SU-DHL-6 (cell line): ENCODE measurements at regions not wholly inside any gene's neighbourhood (a gene's known extent, or its start where the extent isn't known, plus 50 kb on each side); places are given as distances from the start of the nearest gene placed in this dataset.

ENCODE experiments used
- H2AFZ ChIP-seq: fragments of 200-600 bp; sonication (generic); 2 replicates; pipeline ENCODE4 v1.6.1; 2014; ENCODE audit warnings: low read depth, mild to moderate bottlenecking, moderate library complexity, mixed read lengths, antibody characterized with exemption, low read length; ENCODE audit not compliant: severe bottlenecking
- H3F3A ChIP-seq: fragments of 200-600 bp; shearing (Covaris generic); 2 replicates; pipeline ENCODE4 v1.6.0; 2016; ENCODE audit warnings: antibody characterized with exemption, mild to moderate bottlenecking; ENCODE audit not compliant: insufficient read depth
- H3K27ac ChIP-seq: fragments of 200-600 bp; sonication (generic); 2 replicates; pipeline ENCODE4 v1.5.1; 2016; ENCODE audit warnings: low read depth, mild to moderate bottlenecking, low read length, moderate library complexity, mixed read lengths
- H3K27me3 ChIP-seq: fragments of 200-600 bp; sonication (generic), shearing (Covaris generic); 2 replicates; pipeline ENCODE4 v1.6.0; 2014; ENCODE audit warnings: mild to moderate bottlenecking, low read length
- H3K36me3 ChIP-seq: fragments of 200-600 bp; sonication (generic); 2 replicates; pipeline ENCODE4 v1.6.1; 2014; ENCODE audit warnings: mild to moderate bottlenecking, low read length, mixed read lengths
- H3K4me2 ChIP-seq: fragments of 300-600, 200-600 bp; shearing (Covaris generic), sonication (generic); 2 replicates; pipeline ENCODE4 v1.6.0; 2014; ENCODE audit warnings: low read length, low read depth, mild to moderate bottlenecking; ENCODE audit not compliant: poor library complexity, severe bottlenecking
- H3K4me3 ChIP-seq: fragments of 200-600 bp; sonication (generic); 2 replicates; pipeline ENCODE4 v1.5.1; 2014; ENCODE audit warnings: antibody characterized with exemption, low read length, mild to moderate bottlenecking, mixed read lengths; ENCODE audit not compliant: insufficient read depth, poor library complexity, severe bottlenecking
- H3K79me2 ChIP-seq: fragments of 200-600 bp; sonication (generic); 2 replicates; pipeline ENCODE4 v1.6.1; 2014; ENCODE audit warnings: mild to moderate bottlenecking, low read length, moderate library complexity; ENCODE audit not compliant: insufficient read depth
- H3K9ac ChIP-seq: fragments of 200-600 bp; sonication (generic); 2 replicates; pipeline ENCODE4 v1.7.0; 2014; ENCODE audit warnings: mild to moderate bottlenecking, low read length
- H3K9me2 ChIP-seq: fragments of 200-600 bp; sonication (generic); replicated peaks from 2 replicates; pipeline ENCODE4 v1.6.1; 2014; ENCODE audit warnings: low read length; ENCODE audit not compliant: insufficient read depth
- H3K9me3 ChIP-seq: fragments of 200-600 bp; sonication (generic); 2 replicates; pipeline ENCODE4 v1.6.1; 2014; ENCODE audit warnings: low read length, mixed read lengths; ENCODE audit not compliant: insufficient read depth
- H4K20me1 ChIP-seq: fragments of 200-600 bp; sonication (generic); 2 replicates; pipeline ENCODE4 v1.6.1; 2014; ENCODE audit warnings: low read depth, mild to moderate bottlenecking, antibody characterized with exemption, low read length, moderate library complexity, mixed read lengths
- EZH2phosphoT487 ChIP-seq: fragments of 200-600 bp; sonication (generic), shearing (Covaris generic); conservative IDR thresholded peaks from 2 replicates; pipeline ENCODE4 v1.6.1; 2018; ENCODE audit warnings: mild to moderate bottlenecking, antibody characterized with exemption, low read length, moderate library complexity, mixed read lengths
- TF ChIP-seq, protein P1 (sequence below): fragments of 200-600 bp; sonication (generic); IDR thresholded peaks from one replicate; pipeline ENCODE4 v1.5.1; 2017; ENCODE audit warnings: antibody characterized with exemption, mild to moderate bottlenecking, low read length, moderate library complexity; ENCODE audit not compliant: insufficient read depth, poor library complexity, severe bottlenecking

DNA sequence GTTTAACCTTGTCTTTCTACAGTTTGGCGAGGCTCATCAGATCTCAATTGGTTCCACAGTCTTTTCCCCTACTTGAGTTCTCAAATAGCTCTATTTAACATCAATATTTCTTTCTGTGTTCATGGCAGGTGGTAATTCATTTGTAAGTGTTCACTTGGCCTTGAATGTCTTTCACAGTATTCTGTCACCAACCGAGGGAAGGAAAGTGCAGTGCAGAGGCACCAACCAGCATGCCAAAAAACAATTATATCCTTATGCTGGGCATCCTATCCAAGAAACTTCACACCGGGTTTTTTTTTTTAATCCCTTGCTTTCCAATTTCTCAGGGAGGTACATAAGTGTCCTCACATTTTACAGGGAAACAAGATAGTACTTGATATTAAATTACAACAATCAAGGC, 55.0 kb upstream of the ZC3H12C start:
- no peaks in the 10 kb centered on the region for H3F3A ChIP-seq
- H4K20me1 ChIP-seq, result no peaks in the 10 kb centered on the region
- no peaks in the 10 kb centered on the region for H3K27me3 ChIP-seq
- no peak overlapping the region for H3K4me2 ChIP-seq
- no peak overlapping the region for H3K9ac ChIP-seq
- no peak overlapping the region for H3K27ac ChIP-seq
- no peak overlapping the region for H3K4me3 ChIP-seq
- no peaks in the 10 kb centered on the region for H3K9me3 ChIP-seq
- H3K9me2 ChIP-seq, result no peaks in the 10 kb centered on the region
- H3K36me3 ChIP-seq, result no peaks in the 10 kb centered on the region
- TF ChIP-seq, protein P1, sequence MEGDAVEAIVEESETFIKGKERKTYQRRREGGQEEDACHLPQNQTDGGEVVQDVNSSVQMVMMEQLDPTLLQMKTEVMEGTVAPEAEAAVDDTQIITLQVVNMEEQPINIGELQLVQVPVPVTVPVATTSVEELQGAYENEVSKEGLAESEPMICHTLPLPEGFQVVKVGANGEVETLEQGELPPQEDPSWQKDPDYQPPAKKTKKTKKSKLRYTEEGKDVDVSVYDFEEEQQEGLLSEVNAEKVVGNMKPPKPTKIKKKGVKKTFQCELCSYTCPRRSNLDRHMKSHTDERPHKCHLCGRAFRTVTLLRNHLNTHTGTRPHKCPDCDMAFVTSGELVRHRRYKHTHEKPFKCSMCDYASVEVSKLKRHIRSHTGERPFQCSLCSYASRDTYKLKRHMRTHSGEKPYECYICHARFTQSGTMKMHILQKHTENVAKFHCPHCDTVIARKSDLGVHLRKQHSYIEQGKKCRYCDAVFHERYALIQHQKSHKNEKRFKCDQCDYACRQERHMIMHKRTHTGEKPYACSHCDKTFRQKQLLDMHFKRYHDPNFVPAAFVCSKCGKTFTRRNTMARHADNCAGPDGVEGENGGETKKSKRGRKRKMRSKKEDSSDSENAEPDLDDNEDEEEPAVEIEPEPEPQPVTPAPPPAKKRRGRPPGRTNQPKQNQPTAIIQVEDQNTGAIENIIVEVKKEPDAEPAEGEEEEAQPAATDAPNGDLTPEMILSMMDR, result no peak
- TF ChIP-seq EZH2phosphoT487, result no peak
- H3K79me2 ChIP-seq, result no peaks in the 10 kb centered on the region
- no peak overlapping the region for H2AFZ ChIP-seq
